ENCODE measurements at regions not wholly inside any gene's neighbourhood (a gene's known extent, or its start where the extent isn't known, plus 50 kb on each side); places are given as distances from the start of the nearest gene placed in this dataset.

DNA sequence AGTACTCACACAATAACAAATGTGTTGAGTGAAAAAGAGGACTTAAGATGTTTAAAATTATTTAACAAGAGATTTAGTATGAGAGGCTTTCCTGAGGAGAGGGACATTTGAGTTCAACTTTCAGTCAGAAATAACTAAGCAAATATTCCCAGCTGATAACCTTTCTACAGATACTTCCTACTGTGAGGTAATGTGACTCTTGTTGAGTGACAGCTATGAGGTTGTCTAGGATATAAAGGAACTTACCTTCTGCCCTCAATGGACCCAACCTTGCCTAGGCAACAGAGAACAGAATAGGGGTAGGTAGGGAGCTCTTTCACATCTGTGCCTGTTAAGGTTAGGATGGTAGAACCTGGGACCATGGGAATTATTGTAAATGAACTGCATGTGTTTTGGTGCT, 54.7 kb downstream of the GLUD2 start:
- in situ Hi-C loops (cut with MboI; ENCODE audit: low sequenced_read_pairs, unreplicated experiment), result no loop called here
- TF ChIP-seq, protein P1, sequence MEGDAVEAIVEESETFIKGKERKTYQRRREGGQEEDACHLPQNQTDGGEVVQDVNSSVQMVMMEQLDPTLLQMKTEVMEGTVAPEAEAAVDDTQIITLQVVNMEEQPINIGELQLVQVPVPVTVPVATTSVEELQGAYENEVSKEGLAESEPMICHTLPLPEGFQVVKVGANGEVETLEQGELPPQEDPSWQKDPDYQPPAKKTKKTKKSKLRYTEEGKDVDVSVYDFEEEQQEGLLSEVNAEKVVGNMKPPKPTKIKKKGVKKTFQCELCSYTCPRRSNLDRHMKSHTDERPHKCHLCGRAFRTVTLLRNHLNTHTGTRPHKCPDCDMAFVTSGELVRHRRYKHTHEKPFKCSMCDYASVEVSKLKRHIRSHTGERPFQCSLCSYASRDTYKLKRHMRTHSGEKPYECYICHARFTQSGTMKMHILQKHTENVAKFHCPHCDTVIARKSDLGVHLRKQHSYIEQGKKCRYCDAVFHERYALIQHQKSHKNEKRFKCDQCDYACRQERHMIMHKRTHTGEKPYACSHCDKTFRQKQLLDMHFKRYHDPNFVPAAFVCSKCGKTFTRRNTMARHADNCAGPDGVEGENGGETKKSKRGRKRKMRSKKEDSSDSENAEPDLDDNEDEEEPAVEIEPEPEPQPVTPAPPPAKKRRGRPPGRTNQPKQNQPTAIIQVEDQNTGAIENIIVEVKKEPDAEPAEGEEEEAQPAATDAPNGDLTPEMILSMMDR (IDR thresholded peaks at IDR 0.05; ENCODE audit: borderline replicate concordance, control extremely low read depth, extremely low read depth, insufficient read depth, missing control alignments), result no peak
- no peak for DNase-seq (ENCODE audit: low spot score)

DNA sequence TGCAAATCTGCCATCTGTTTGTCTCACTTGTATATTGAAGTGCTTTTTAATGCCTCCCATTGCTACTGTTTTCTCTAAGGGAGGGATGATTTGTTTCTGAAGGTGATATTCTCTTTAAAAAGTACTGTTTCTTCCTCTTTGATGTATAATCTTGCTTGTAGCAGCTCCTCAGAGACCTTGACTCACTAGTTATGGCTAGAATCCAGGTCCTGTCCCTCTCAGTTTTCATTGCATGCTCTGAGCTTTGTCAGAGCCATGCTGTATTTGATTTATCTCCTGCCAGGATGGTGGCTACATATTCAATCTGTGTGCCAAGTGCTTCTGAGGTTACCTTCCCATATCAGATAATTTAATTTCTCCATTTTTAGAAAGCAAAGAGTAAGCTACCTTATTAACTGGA, 56.0 kb downstream of the GLUD2 start:
- in situ Hi-C loops (cut with MboI; ENCODE audit: low sequenced_read_pairs, unreplicated experiment), result no loop called here
- TF ChIP-seq, protein P1 (IDR thresholded peaks at IDR 0.05; ENCODE audit: borderline replicate concordance, control extremely low read depth, extremely low read depth, insufficient read depth, missing control alignments), result no peak
- no peak for DNase-seq (ENCODE audit: low spot score)

DNA sequence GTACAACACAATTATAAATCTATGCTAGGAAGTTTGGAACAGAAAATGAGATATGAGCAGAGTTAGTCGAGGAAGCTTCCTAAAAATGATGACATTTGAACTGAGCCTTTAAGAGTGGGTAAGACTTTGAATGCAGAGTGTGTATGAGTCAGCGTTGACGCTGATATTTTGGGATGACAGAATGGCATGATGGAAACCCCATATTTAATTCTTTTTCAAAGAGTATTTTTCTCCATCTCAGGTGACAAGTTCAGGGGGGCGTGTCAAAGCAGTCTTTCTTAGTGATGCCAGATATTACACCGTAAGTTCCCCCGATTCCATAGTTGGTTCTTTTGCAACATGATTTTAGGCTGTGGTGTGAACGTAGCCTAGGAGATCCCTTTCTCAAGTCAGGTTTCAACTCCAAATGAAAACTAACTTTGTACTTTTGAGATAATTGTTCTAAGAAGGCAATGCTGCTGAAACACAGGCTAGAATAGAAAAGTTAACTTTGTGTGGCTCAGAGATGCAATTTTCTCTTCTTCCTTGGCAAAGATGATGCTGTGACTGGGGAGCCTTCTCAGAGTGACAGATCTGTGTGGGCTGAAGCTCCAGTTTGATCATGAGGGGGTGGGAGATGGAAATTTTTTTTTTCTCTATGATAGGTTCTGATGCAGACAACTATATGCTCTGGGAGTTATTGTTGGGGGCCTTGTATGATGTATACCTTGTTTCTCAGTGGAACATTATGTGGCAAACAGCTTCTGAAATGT, 59.2 kb downstream of the GLUD2 start:
- DNase-seq (ENCODE audit: low spot score), result no peak
- TF ChIP-seq, protein P1 (IDR thresholded peaks at IDR 0.05; ENCODE audit: borderline replicate concordance, control extremely low read depth, extremely low read depth, insufficient read depth, missing control alignments), result no peak
- in situ Hi-C loops (cut with MboI; ENCODE audit: low sequenced_read_pairs, unreplicated experiment), result no loop called here

DNA sequence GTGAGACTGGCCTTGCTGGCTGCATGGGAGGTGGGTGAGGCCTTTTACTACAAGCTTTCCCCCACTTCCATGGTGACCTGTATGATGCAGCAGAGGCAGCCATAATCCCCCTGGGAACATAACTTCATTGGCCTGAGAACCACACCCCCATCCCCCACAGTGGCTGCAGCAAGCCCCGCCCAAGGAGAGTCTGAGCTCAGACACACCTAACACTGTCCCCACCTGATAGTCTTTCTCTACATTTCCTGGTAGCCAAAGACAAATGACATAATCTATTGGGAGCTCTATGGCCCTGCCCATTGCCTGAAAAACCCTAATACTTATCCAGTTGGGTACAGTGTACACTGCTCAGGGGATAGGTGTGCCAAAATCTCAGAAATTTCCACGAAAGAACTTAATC, 62.6 kb downstream of the GLUD2 start:
- TF ChIP-seq, protein P1 (IDR thresholded peaks at IDR 0.05; ENCODE audit: borderline replicate concordance, control extremely low read depth, extremely low read depth, insufficient read depth, missing control alignments), result no peak
- in situ Hi-C loops (cut with MboI; ENCODE audit: low sequenced_read_pairs, unreplicated experiment), result no loop called here
- no peak for DNase-seq (ENCODE audit: low spot score)

DNA sequence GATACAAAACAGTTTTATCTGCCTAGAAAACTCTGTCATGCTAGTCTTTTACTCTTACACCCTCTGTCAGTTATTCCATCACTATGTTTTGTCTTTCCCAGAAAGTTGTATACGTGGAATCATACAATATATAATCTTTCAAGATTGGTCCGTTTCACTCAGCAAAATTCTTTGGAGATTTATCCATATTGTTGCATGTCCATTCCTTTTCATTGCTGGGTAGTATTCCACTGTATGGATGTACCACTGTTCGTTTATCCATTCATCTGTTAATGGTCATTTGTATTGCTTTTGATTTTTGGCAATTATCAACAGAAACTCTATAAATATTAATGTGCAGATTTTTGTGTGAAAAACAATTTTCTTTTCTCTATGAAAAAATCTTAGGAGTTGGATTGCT, 63.1 kb downstream of the GLUD2 start:
- TF ChIP-seq, protein P1 (IDR thresholded peaks at IDR 0.05; ENCODE audit: borderline replicate concordance, control extremely low read depth, extremely low read depth, insufficient read depth, missing control alignments), result no peak
- no peak for DNase-seq (ENCODE audit: low spot score)
- in situ Hi-C loops (cut with MboI; ENCODE audit: low sequenced_read_pairs, unreplicated experiment), result no loop called here

DNA sequence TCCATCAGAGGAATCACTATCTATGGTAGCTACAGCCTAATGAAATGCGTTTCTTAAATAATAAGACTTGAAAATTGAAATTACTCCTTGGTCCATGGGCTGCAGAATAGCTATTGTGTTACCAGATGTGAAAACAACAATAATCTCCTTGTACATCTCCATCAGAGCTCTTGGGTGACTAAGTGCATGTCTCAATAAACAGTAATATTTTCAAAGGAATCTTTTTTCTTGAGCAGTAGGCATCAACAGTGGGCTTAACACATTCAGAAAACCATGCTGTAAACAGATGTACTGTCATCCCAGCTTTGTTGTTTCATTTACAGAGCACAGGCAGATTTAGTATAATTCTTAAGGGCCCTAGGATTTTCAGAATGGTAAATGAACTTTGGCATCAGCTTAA, 67.3 kb downstream of the GLUD2 start:
- in situ Hi-C loops (cut with MboI; ENCODE audit: low sequenced_read_pairs, unreplicated experiment), result no loop called here
- no peak for DNase-seq (ENCODE audit: low spot score)
- TF ChIP-seq, protein P1 (IDR thresholded peaks at IDR 0.05; ENCODE audit: borderline replicate concordance, control extremely low read depth, extremely low read depth, insufficient read depth, missing control alignments), result no peak
